Head of caudate nucleus (tissue), 42 donors: ENCODE measurements at regions not wholly inside any gene's neighbourhood (a gene's known extent, or its start where the extent isn't known, plus 50 kb on each side); places are given as distances from the start of the nearest gene placed in this dataset.

Source experiments
- DNase-seq, 42 donors: peaks; one replicate each; pipeline versions ENCODE4 v3.0.0 to v3.0.0-alpha.2; 2020 to 2021; ENCODE audit warnings: mixed read lengths in 7 of 42
- intact Hi-C: fragments of 100-400 bp; cut with DNase I; formaldehyde crosslinking; loops from one replicate; pipeline ENCODE4 v1.15.0; 2022

GRCh38 chr6:145257704-145258103 is 477.6 kb downstream of the EPM2A start:
- intact Hi-C loops: no loop called here

GRCh38 chr6:145258122-145258521 is 477.2 kb downstream of the EPM2A start:
- intact Hi-C loops: no loop called here
- peak in 5 of 42 donors; percentile 8 to 34 (median 21) for DNase-seq

More at GRCh38 chr6:145257704-145258103, 477.6 kb downstream of the EPM2A start:
- no peak for DNase-seq

GRCh38 chr6:145260484-145261175 is 474.7 kb downstream of the EPM2A start:
- intact Hi-C loops: no loop called here

GRCh38 chr6:145261758-145262157 is 473.6 kb downstream of the EPM2A start:
- intact Hi-C loops: no loop called here
- DNase-seq: no peak

More at GRCh38 chr6:145260484-145261175, 474.7 kb downstream of the EPM2A start:
- no peak for DNase-seq

DNA sequence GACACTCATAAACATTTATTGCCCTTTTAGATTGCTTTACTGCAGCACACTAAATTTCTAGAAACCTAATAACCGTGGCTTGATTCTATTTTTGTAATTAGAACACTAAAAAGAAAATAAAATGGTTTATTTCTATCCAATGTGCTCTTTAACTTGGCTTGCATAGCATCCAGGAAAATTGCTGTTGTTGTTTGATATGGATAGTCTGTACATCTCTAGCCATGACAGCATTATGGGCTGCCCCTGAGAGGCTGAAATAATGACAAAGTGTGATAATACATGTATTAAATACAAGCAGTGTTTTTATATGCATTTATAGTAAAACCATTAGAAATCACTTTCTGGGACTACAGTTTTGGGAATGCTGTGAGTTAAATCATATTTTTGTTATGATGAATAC is 472.5 kb downstream of the EPM2A start:
- DNase-seq: no peak
- intact Hi-C loops: no loop called here

DNA sequence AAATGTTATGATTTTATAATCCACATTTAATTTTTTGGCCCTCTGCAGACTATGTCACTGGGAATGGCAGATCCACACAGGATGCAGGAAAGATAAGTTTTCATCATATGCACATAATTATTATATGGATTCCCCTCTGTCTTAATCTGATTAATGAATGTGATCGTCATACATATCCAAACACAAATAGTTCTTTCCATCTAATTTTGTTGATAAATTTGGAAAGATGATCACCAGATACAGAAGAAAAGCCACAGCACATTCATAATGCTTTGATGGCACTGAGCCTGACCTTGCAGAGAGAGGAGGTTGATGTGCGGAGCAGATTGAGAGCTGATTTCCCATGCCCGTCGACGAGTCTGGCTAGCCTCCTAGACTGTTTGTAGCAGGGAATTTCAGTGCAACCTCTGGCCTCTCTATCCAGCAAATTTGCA is 471.5 kb downstream of the EPM2A start:
- intact Hi-C loops: no loop called here
- peak in 1 of 42 donors; percentile 3 for DNase-seq

- DNase-seq: no peak
These were observed 468.8 kb downstream of the EPM2A start for GRCh38 chr6:145266432-145267075.

GRCh38 chr6:145267076-145267867 is 468.0 kb downstream of the EPM2A start:
- DNase-seq: no peak
- intact Hi-C loops: no loop called here

More at GRCh38 chr6:145266432-145267075, 468.8 kb downstream of the EPM2A start:
- intact Hi-C loops: no loop called here

DNA sequence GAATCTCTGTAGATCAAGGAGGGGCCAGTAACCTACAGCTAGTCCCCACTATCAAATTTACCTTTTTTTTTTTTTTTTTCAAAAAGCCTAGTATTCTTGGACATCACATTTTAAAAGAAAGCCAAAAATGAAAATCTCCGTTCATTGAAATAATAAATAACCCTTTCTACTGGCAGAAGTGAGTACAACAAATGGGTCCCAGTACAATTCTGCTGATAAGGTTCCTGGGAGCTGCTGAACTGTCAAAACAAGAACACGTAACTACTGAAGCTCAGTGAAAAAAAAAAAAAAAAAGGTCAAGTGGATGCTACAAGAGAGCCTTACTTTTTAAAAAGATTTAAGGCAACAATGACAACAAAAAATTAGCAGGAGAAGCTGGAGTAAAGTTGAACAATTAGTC is 464.9 kb downstream of the EPM2A start:
- intact Hi-C loops: no loop called here
- no peak for DNase-seq

- intact Hi-C loops: no loop called here
- no peak for DNase-seq
These were observed 464.3 kb downstream of the EPM2A start for GRCh38 chr6:145271040-145271439.

DNA sequence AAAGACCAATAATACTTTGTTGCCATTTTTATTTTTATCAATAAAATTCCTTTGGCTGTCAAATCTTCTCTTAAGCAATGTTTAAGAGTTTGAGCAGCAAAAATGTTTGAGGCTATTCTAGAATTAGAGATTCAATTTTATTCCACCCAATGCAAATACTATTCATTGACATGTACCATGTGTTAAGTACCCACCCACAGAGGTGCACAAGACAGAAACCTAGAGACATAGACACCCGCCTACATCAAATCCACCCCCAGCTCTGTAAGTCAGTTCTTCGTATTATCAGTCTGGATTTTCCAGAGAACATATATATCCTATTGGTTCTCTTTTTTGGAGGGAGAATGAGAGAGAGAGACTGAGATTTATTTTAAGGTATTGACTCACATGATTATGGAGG is 463.7 kb downstream of the EPM2A start:
- peak in 23 of 42 donors; percentile 8 to 82 (median 32) for DNase-seq

GRCh38 chr6:145272246-145272645 is 463.1 kb downstream of the EPM2A start:
- intact Hi-C loops: no loop called here
- no peak for DNase-seq

More for the DNA sequence above, 463.7 kb downstream of the EPM2A start:
- intact Hi-C loops: no loop called here

- DNase-seq: no peak
- intact Hi-C loops: no loop called here
These were observed 462.2 kb downstream of the EPM2A start for GRCh38 chr6:145273136-145273535.

GRCh38 chr6:145274083-145274482 is 461.2 kb downstream of the EPM2A start:
- intact Hi-C loops: no loop called here

GRCh38 chr6:145275019-145275418 is 460.3 kb downstream of the EPM2A start:
- no peak for DNase-seq
- intact Hi-C loops: no loop called here

More at GRCh38 chr6:145274083-145274482, 461.2 kb downstream of the EPM2A start:
- DNase-seq: no peak

GRCh38 chr6:145275787-145276186 is 459.5 kb downstream of the EPM2A start:
- DNase-seq: no peak
- intact Hi-C loops: no loop called here

DNA sequence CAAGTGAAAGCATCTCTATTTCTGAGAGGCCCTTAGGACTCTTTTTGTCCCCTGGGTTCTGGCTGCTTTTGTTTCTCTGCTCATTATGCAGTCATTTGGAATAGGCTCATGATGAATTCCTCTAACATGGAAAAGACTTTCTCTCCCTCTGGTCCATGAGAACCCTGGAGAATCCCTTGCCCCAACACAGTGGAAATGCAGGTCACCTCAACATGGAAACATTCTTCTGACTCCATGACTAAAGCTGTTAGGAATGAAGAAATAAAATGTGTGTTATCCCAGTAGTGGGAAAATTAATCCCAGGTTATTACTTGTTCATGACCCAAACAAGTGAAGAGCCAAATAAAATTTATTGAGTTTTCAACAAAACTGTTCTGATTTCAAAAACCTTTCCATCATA is 458.6 kb downstream of the EPM2A start:
- no peak for DNase-seq
- intact Hi-C loops: no loop called here

- intact Hi-C loops: no loop called here
- DNase-seq: no peak
These were observed 457.8 kb downstream of the EPM2A start for GRCh38 chr6:145277358-145278086.

- intact Hi-C loops: no loop called here
These were observed 457.0 kb downstream of the EPM2A start for GRCh38 chr6:145278163-145278807.

More at GRCh38 chr6:145278163-145278807, 457.0 kb downstream of the EPM2A start:
- DNase-seq: no peak
